ENCODE measurements at regions not wholly inside any gene's neighbourhood (a gene's known extent, or its start where the extent isn't known, plus 50 kb on each side); places are given as distances from the start of the nearest gene placed in this dataset.

GRCh38 chr6:19427548-19427947 lies 409.6 kb upstream of the ID4 start:
- no peak for DNase-seq (ENCODE audit: low spot score)
- no peak for TF ChIP-seq CTCF (IDR thresholded peaks at IDR 0.05; ENCODE audit: extremely low read depth, missing control alignments)

GRCh38 chr6:19432966-19433498 lies 404.1 kb upstream of the ID4 start:
- no peak for TF ChIP-seq CTCF (IDR thresholded peaks at IDR 0.05; ENCODE audit: extremely low read depth, missing control alignments)
- DNase-seq (ENCODE audit: low spot score), result no peak

- no peak for TF ChIP-seq CTCF (IDR thresholded peaks at IDR 0.05; ENCODE audit: extremely low read depth, missing control alignments)
- DNase-seq (ENCODE audit: low spot score), result no peak
Observed at GRCh38 chr6:19434065-19434464, 403.1 kb upstream of the ID4 start.

DNA sequence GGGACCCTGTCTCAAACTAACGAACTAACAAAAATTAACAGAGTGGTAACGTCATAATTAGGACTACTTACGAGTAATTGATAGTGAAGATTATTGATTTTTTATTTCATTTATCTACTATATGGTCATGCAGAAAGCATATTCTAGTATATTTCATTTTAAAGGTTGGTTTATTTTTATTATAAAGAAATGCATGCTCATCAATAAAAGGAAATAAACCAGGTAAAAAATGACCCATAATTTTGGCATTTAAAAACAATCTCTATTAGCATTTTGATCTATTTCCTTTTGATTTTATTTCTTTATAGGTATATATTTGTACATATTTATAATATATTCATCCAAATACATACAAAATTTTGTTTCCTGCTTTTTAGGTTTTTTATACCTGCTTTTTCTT lies 401.4 kb upstream of the ID4 start:
- no peak for DNase-seq (ENCODE audit: low spot score)
- no peak for TF ChIP-seq CTCF (IDR thresholded peaks at IDR 0.05; ENCODE audit: extremely low read depth, missing control alignments)

GRCh38 chr6:19438566-19439353 lies 398.4 kb upstream of the ID4 start:
- TF ChIP-seq CTCF (IDR thresholded peaks at IDR 0.05; ENCODE audit: extremely low read depth, missing control alignments), result no peak
- DNase-seq (ENCODE audit: low spot score), result no peak

DNA sequence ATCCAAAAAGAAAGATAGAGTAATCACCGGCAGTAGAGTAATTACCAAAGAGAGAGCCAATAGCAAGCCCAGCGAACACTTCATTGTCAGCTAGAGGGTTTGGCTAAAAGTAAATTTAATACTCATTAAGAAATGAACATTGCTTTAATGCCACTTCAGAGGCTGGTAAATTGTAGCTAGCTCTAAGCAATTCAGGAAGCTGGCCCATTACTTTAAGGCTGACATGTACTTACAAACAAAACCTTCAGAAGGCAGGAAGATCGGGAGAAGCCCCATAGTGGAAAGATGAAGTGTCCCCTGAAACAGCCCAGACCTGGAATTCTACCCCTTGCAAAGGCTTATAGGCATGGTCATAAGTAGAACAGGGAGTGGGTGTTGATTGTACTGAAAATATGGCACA lies 396.6 kb upstream of the ID4 start:
- no peak for TF ChIP-seq CTCF (IDR thresholded peaks at IDR 0.05; ENCODE audit: extremely low read depth, missing control alignments)
- no peak for DNase-seq (ENCODE audit: low spot score)

GRCh38 chr6:19443411-19443810 lies 393.8 kb upstream of the ID4 start:
- DNase-seq (ENCODE audit: low spot score), result no peak
- TF ChIP-seq CTCF (IDR thresholded peaks at IDR 0.05; ENCODE audit: extremely low read depth, missing control alignments), result no peak

Measured in GM20000 (cell line).